ENCODE measurements at regions not wholly inside any gene's neighbourhood (a gene's known extent, or its start where the extent isn't known, plus 50 kb on each side); places are given as distances from the start of the nearest gene placed in this dataset.
A peak's percentile ranks its signal among the peaks of the same experiment; 100 is the strongest.

DNA sequence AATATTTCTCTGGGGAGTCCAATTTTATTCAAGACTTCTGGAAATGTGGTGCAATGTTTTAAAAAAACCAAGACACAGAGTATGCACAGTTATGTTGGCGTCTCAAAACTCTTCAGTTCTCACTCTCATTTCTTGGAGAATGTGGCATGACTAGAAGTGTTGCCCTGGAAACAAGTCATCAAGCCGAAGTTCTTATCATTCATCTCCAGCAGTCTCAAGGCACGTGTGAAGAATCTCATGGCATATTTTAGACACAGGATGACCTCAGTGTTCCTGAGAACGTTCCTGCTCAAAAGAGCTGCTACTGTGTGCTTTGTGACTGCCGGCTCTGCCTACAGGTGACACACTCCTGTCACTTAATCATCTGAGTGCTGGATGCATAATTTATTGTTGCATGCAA, 147.4 kb upstream of the IRX4 start:
- H3K27ac ChIP-seq, result no peak overlapping the region
- H3K27me3 ChIP-seq (ENCODE audit: insufficient read depth in 3 of 3, low read length in 2 of 3), result peaks cover 0 to 8% (median 0%) of the 10 kb centered on the region in 3 donors
- H3K9me3 ChIP-seq, result no peaks in the 10 kb centered on the region
- H3K36me3 ChIP-seq (ENCODE audit: insufficient read depth in 1 of 2, low read depth in 1 of 2), result no peaks in the 10 kb centered on the region
- no peak for DNase-seq
- no peaks in the 10 kb centered on the region for H3K4me1 ChIP-seq
- H3K4me3 ChIP-seq, result no peak overlapping the region
- WGBS, 3 donors, result 43 to 51% (median 48%) methylated on average over 5 of the region's 5 CpGs
- intact Hi-C loops (cut with DNase I), result loop anchor here in 1 of 2 donors (5.0 kb wide), 1 partner anchor 268 kb away; no protein-coding TSS in a partner anchor
- no peak for ATAC-seq
- no peak for TF ChIP-seq CTCF (IDR thresholded peaks at IDR 0.05)

DNA sequence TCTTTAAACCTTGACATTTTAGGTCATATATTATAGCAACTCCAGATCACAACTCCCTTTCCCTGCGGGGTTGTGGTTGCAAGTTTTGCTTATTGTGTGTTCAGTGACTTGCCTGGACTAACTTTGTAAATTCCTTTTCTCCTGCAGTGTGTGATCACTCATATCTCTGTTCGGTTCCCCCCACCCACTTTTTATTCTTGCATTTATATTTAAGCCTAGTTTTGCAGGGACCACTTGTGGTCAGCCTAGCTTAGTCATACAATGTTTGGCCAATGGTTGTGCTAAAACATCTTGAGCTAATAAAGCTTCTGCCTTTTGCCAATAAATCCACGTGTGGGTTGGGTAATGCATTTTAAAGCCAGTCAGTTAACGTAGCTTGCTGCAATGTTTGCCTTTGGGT, 146.5 kb upstream of the IRX4 start:
- Histone ChIP-seq H3K4me1 (no peaks in the 10 kb centered on the region), H3K27me3 (ENCODE audit: insufficient read depth in 3 of 3, low read length in 2 of 3) (peaks cover 0 to 5% (median 3%) of the 10 kb centered on the region in 3 donors), H3K27ac (no peak overlapping the region), H3K36me3 (ENCODE audit: insufficient read depth in 1 of 2, low read depth in 1 of 2) (no peaks in the 10 kb centered on the region), H3K9me3 (no peaks in the 10 kb centered on the region), H3K4me3 (no peak overlapping the region)
- WGBS, 3 donors, result 48 to 57% (median 53%) methylated on average over 4 of the region's 4 CpGs
- intact Hi-C loops (cut with DNase I), result no loop called here
- no peak for DNase-seq
- no peak for TF ChIP-seq CTCF (IDR thresholded peaks at IDR 0.05)
- ATAC-seq, result peak in 1 of 4 donors; percentile 22

- WGBS, 3 donors, result 87 to 96% (median 94%) methylated on average over 2 of the region's 2 CpGs
- no peak overlapping the region for H3K4me3 ChIP-seq
- ATAC-seq (no peak), DNase-seq (no peak)
- intact Hi-C loops (cut with DNase I), result no loop called here
- H3K27ac ChIP-seq, result no peak overlapping the region
- no peaks in the 10 kb centered on the region for H3K9me3 ChIP-seq
- no peaks in the 10 kb centered on the region for H3K36me3 ChIP-seq (ENCODE audit: insufficient read depth in 1 of 2, low read depth in 1 of 2)
- H3K27me3 ChIP-seq (ENCODE audit: insufficient read depth in 3 of 3, low read length in 2 of 3), result peaks cover 0 to 4% (median 0%) of the 10 kb centered on the region in 3 donors
- TF ChIP-seq CTCF (IDR thresholded peaks at IDR 0.05), result no peak
- H3K4me1 ChIP-seq, result no peaks in the 10 kb centered on the region
Observed at GRCh38 chr5:2027790-2028189, 145.1 kb upstream of the IRX4 start.

GRCh38 chr5:2024986-2025721, 142.4 kb upstream of the IRX4 start:
- ATAC-seq, result no peak
- WGBS, 3 donors, result 68 to 79% (median 76%) methylated on average over 13 of the region's 13 CpGs
- no peak for TF ChIP-seq CTCF (IDR thresholded peaks at IDR 0.05)
- Histone ChIP-seq H3K4me1 (no peaks in the 10 kb centered on the region), H3K9me3 (no peaks in the 10 kb centered on the region), H3K4me3 (no peak overlapping the region), H3K36me3 (ENCODE audit: insufficient read depth in 1 of 2, low read depth in 1 of 2) (no peaks in the 10 kb centered on the region), H3K27me3 (ENCODE audit: insufficient read depth in 3 of 3, low read length in 2 of 3) (peaks cover 0 to 6% (median 0%) of the 10 kb centered on the region in 3 donors), H3K27ac (no peak overlapping the region)
- intact Hi-C loops (cut with DNase I), result no loop called here
- no peak for DNase-seq

DNA sequence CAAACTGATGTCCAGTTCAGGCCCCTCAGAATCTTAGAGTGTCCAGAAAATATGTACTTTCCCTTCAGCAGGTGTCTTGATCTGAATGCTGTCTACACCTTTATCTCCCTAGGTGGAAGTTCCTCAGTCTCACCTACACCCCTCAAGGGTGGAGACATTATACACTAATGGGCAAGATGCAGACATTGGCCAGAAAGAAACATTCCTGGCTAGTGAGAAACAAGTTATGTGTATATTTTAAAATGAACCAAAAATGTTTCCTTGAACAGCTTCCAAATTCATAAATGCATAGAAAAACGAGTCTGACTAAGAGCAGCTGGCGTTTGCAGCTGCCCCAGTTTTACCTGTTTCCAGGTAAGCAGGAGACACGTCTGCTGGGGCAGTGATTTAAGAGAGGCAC, 140.5 kb upstream of the IRX4 start:
- no peak for DNase-seq
- no peaks in the 10 kb centered on the region for H3K36me3 ChIP-seq (ENCODE audit: insufficient read depth in 1 of 2, low read depth in 1 of 2)
- intact Hi-C loops (cut with DNase I), result no loop called here
- ATAC-seq, result no peak
- peaks cover 0 to 6% (median 0%) of the 10 kb centered on the region in 3 donors for H3K27me3 ChIP-seq (ENCODE audit: insufficient read depth in 3 of 3, low read length in 2 of 3)
- TF ChIP-seq CTCF (IDR thresholded peaks at IDR 0.05), result no peak
- no peak overlapping the region for H3K4me3 ChIP-seq
- no peaks in the 10 kb centered on the region for H3K9me3 ChIP-seq
- H3K27ac ChIP-seq, result no peak overlapping the region
- 64 to 69% (median 67%) methylated on average over 3 of the region's 3 CpGs for WGBS, 3 donors
- no peaks in the 10 kb centered on the region for H3K4me1 ChIP-seq
